ENCODE measurements at regions not wholly inside any gene's neighbourhood (a gene's known extent, or its start where the extent isn't known, plus 50 kb on each side); places are given as distances from the start of the nearest gene placed in this dataset.
"Not testable (repeated sequence)": the region's sequence is repeated elsewhere in the genome, so short reads cannot be mapped to it uniquely, and the experiment has no call there.

DNA sequence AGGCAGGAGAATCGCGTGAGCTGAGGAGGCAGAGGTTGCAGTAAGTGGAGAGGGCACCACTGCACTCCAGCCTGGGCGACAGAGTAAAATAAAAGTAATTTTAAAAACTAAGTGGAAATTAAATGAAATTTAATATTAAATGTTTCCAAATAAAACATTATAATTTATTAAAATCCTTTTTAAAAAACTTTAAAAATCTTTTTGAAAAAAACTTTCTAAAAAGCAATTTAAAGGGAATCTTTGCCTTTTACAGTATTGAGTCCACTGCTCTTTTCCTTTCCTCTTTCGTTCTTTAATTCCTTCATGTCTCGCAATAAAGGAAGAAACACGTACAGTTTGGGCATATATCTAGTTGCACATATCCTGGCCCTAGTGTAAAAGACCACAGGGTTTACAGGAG lies 77.8 kb upstream of the DMRT1 start:
- Histone ChIP-seq H3K27me3 (replicated peaks; ENCODE audit: control insufficient read depth, insufficient read depth, low read length, poor library complexity, severe bottlenecking) (peaks cover 4% of the 10 kb centered on the region), H3K9me3 (ENCODE audit: control insufficient read depth, low read length) (no peaks in the 10 kb centered on the region), H3K4me1 (ENCODE audit: control insufficient read depth, insufficient read depth, low read length, poor library complexity, severe bottlenecking) (no peaks in the 10 kb centered on the region), H3K27ac (ENCODE audit: insufficient read depth, low read length, poor library complexity, severe bottlenecking) (no peak overlapping the region), H3K36me3 (ENCODE audit: control insufficient read depth, insufficient read depth, low read length) (no peaks in the 10 kb centered on the region), H3K4me3 (ENCODE audit: insufficient read depth, low read depth, low read length, poor library complexity, severe bottlenecking) (no peak overlapping the region)
- no peak for DNase-seq

GRCh38 chr9:764105-764524 lies 77.4 kb upstream of the DMRT1 start:
- Histone ChIP-seq H3K4me1 (ENCODE audit: control insufficient read depth, insufficient read depth, low read length, poor library complexity, severe bottlenecking) (no peaks in the 10 kb centered on the region), H3K9me3 (ENCODE audit: control insufficient read depth, low read length) (no peaks in the 10 kb centered on the region), H3K36me3 (ENCODE audit: control insufficient read depth, insufficient read depth, low read length) (no peaks in the 10 kb centered on the region), H3K27me3 (replicated peaks; ENCODE audit: control insufficient read depth, insufficient read depth, low read length, poor library complexity, severe bottlenecking) (peaks cover 4% of the 10 kb centered on the region), H3K27ac (ENCODE audit: insufficient read depth, low read length, poor library complexity, severe bottlenecking) (no peak overlapping the region), H3K4me3 (ENCODE audit: insufficient read depth, low read depth, low read length, poor library complexity, severe bottlenecking) (no peak overlapping the region)
- no peak for DNase-seq

DNA sequence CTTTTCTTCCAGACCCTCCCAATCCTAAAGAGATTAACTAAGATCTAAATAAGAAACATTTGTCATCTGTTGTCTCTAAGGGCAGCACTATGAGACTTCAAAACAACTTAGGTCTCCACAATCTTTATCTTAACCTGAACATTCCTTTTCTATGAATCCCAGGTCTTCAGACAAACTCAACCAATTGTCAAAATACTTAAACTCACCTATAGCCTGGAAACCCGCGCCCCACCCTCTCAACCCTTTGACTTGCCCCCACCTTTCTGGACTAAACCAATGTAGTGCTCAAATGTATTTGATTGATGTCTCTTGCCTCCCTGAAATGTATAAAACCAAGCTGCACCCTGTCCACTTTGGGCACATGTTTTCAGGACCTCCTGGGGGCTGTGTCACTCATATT lies 76.5 kb upstream of the DMRT1 start:
- H3K4me3 ChIP-seq (ENCODE audit: insufficient read depth, low read depth, low read length, poor library complexity, severe bottlenecking), result no peak overlapping the region
- no peaks in the 10 kb centered on the region for H3K9me3 ChIP-seq (ENCODE audit: control insufficient read depth, low read length)
- no peak overlapping the region for H3K27ac ChIP-seq (ENCODE audit: insufficient read depth, low read length, poor library complexity, severe bottlenecking)
- DNase-seq, result no peak
- H3K36me3 ChIP-seq (ENCODE audit: control insufficient read depth, insufficient read depth, low read length), result no peaks in the 10 kb centered on the region
- H3K27me3 ChIP-seq (replicated peaks; ENCODE audit: control insufficient read depth, insufficient read depth, low read length, poor library complexity, severe bottlenecking), result peaks cover 4% of the 10 kb centered on the region
- H3K4me1 ChIP-seq (ENCODE audit: control insufficient read depth, insufficient read depth, low read length, poor library complexity, severe bottlenecking), result no peaks in the 10 kb centered on the region

DNA sequence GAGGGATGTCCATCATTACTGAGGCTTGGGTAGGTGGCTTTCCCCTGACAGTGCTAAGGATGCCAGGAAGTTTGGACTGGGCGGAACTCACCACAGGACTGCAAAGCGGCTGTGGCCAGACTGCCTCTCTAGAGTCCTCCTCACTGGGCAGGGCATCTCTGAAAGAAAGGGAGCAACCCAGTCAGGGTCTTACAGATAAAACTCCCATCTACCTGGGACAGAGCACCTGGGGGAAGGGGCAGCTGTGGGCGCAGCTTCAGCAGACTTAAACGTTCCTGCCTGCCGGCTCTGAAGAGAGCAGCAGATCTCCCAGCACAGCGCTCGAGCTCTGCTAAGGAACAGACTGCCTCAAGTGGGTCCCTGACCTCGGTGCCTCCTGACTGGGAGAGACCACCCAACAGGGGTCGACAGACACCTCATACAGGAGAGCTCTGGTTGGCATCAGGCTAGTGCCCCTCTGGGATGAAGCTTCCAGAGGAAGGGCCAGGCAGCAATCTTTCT lies 74.4 kb upstream of the DMRT1 start:
- DNase-seq; H3K36me3 ChIP-seq (ENCODE audit: control insufficient read depth, insufficient read depth, low read length); H3K9me3 ChIP-seq (ENCODE audit: control insufficient read depth, low read length); H3K4me1 ChIP-seq (ENCODE audit: control insufficient read depth, insufficient read depth, low read length, poor library complexity, severe bottlenecking); H3K27ac ChIP-seq (ENCODE audit: insufficient read depth, low read length, poor library complexity, severe bottlenecking); H3K27me3 ChIP-seq (replicated peaks; ENCODE audit: control insufficient read depth, insufficient read depth, low read length, poor library complexity, severe bottlenecking); H3K4me3 ChIP-seq (ENCODE audit: insufficient read depth, low read depth, low read length, poor library complexity, severe bottlenecking): not testable (repeated sequence)

DNA sequence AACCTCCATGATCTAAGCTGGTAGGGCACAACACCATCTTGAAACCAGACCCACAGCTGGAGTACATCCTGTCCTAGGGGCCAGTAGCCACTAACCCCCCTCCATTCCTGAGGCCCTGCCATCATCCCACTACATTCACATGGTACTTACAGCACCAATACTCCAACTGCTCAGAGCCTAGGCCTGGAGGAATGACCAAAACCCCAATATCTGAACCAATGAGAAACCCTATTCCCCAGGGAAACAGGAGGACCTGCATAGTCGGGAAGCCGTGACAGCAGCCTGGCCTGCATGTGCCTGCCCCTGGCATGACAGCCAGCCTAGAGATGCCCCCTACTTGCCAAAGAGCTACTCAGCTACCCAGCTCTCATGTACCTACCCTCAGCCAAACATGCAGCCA lies 65.4 kb upstream of the DMRT1 start:
- Histone ChIP-seq H3K27ac (ENCODE audit: insufficient read depth, low read length, poor library complexity, severe bottlenecking) (no peak overlapping the region), H3K4me3 (ENCODE audit: insufficient read depth, low read depth, low read length, poor library complexity, severe bottlenecking) (no peak overlapping the region)
- no peak for DNase-seq

DNA sequence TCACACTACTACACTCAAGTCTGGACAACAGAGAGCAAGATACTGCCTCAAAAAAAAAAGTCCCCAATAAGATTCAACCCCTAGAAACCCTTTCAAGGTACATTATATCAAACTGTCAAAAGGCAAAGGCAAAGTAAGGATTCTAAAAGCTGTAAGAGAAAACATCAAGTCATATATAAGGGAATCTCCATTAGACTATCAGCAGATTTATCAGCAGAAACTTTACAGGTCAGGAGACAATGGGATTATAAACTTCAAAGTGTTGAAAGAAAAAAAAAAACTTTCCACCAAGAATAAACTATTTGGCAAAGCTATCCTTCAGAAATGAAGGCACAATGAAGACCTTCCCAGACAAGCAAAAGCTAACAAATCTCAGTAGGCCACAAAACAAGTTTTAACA lies 63.5 kb upstream of the DMRT1 start:
- no peak overlapping the region for H3K4me3 ChIP-seq (ENCODE audit: insufficient read depth, low read depth, low read length, poor library complexity, severe bottlenecking)
- no peaks in the 10 kb centered on the region for H3K27me3 ChIP-seq (replicated peaks; ENCODE audit: control insufficient read depth, insufficient read depth, low read length, poor library complexity, severe bottlenecking)
- H3K4me1 ChIP-seq (ENCODE audit: control insufficient read depth, insufficient read depth, low read length, poor library complexity, severe bottlenecking), result no peaks in the 10 kb centered on the region
- H3K27ac ChIP-seq (ENCODE audit: insufficient read depth, low read length, poor library complexity, severe bottlenecking), result no peak overlapping the region
- H3K9me3 ChIP-seq (ENCODE audit: control insufficient read depth, low read length), result no peaks in the 10 kb centered on the region
- H3K36me3 ChIP-seq (ENCODE audit: control insufficient read depth, insufficient read depth, low read length), result no peaks in the 10 kb centered on the region
- no peak for DNase-seq

More for the DNA sequence above, 65.4 kb upstream of the DMRT1 start:
- Histone ChIP-seq H3K27me3 (replicated peaks; ENCODE audit: control insufficient read depth, insufficient read depth, low read length, poor library complexity, severe bottlenecking) (no peaks in the 10 kb centered on the region), H3K9me3 (ENCODE audit: control insufficient read depth, low read length) (no peaks in the 10 kb centered on the region), H3K36me3 (ENCODE audit: control insufficient read depth, insufficient read depth, low read length) (no peaks in the 10 kb centered on the region), H3K4me1 (ENCODE audit: control insufficient read depth, insufficient read depth, low read length, poor library complexity, severe bottlenecking) (no peaks in the 10 kb centered on the region)

- H3K36me3 ChIP-seq (ENCODE audit: control insufficient read depth, insufficient read depth, low read length), result no peaks in the 10 kb centered on the region
- H3K9me3 ChIP-seq (ENCODE audit: control insufficient read depth, low read length), result no peaks in the 10 kb centered on the region
- no peaks in the 10 kb centered on the region for H3K4me1 ChIP-seq (ENCODE audit: control insufficient read depth, insufficient read depth, low read length, poor library complexity, severe bottlenecking)
- no peak overlapping the region for H3K27ac ChIP-seq (ENCODE audit: insufficient read depth, low read length, poor library complexity, severe bottlenecking)
- H3K4me3 ChIP-seq (ENCODE audit: insufficient read depth, low read depth, low read length, poor library complexity, severe bottlenecking), result no peak overlapping the region
- H3K27me3 ChIP-seq (replicated peaks; ENCODE audit: control insufficient read depth, insufficient read depth, low read length, poor library complexity, severe bottlenecking), result no peaks in the 10 kb centered on the region
- DNase-seq, result no peak
Measured at GRCh38 chr9:784202-784601, 57.3 kb upstream of the DMRT1 start.

DNA sequence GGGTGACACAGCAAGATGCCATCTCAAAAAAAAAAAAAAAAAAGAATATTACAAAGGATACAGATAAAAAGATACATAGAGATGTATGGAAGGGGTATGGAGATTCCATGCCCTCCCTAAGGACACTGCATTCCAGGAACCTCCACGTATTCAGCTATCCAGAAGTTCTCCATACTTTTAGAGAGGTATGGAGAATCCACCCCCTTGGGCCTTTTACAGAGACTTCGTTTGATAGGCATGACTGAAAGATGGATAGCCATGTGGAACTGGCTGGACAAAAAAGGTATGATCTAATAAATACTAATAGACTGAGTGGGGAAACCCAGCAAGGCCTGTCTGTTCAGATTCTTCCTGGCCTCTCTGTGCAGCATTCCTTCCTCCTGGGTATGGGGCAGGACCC lies 56.6 kb upstream of the DMRT1 start:
- Histone ChIP-seq H3K27ac (ENCODE audit: insufficient read depth, low read length, poor library complexity, severe bottlenecking) (no peak overlapping the region), H3K4me1 (ENCODE audit: control insufficient read depth, insufficient read depth, low read length, poor library complexity, severe bottlenecking) (no peaks in the 10 kb centered on the region), H3K9me3 (ENCODE audit: control insufficient read depth, low read length) (no peaks in the 10 kb centered on the region), H3K4me3 (ENCODE audit: insufficient read depth, low read depth, low read length, poor library complexity, severe bottlenecking) (no peak overlapping the region), H3K36me3 (ENCODE audit: control insufficient read depth, insufficient read depth, low read length) (no peaks in the 10 kb centered on the region), H3K27me3 (replicated peaks; ENCODE audit: control insufficient read depth, insufficient read depth, low read length, poor library complexity, severe bottlenecking) (no peaks in the 10 kb centered on the region)
- DNase-seq, result no peak

DNA sequence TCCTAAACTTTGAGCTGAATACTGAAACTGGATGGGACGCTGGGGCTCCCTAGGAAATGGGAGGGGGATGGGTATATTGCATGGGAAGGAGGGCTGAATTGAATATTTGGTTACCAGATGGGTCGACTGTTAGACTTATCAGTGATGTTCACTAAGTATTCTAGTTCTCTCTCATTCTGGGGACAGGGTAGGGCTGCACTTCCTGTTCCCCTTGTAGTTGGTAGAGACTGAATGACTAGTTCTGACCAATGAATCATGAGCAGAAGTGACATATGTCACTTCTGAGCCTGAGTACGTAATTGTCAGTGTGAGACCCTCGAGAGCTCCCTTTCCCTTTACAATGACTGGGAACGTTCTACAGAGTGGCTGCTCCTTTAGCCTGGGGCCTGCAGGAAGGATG lies 55.5 kb upstream of the DMRT1 start:
- no peaks in the 10 kb centered on the region for H3K36me3 ChIP-seq (ENCODE audit: control insufficient read depth, insufficient read depth, low read length)
- no peak overlapping the region for H3K27ac ChIP-seq (ENCODE audit: insufficient read depth, low read length, poor library complexity, severe bottlenecking)
- no peaks in the 10 kb centered on the region for H3K27me3 ChIP-seq (replicated peaks; ENCODE audit: control insufficient read depth, insufficient read depth, low read length, poor library complexity, severe bottlenecking)
- no peaks in the 10 kb centered on the region for H3K4me1 ChIP-seq (ENCODE audit: control insufficient read depth, insufficient read depth, low read length, poor library complexity, severe bottlenecking)
- no peaks in the 10 kb centered on the region for H3K9me3 ChIP-seq (ENCODE audit: control insufficient read depth, low read length)
- no peak overlapping the region for H3K4me3 ChIP-seq (ENCODE audit: insufficient read depth, low read depth, low read length, poor library complexity, severe bottlenecking)
- DNase-seq, result no peak

DNA sequence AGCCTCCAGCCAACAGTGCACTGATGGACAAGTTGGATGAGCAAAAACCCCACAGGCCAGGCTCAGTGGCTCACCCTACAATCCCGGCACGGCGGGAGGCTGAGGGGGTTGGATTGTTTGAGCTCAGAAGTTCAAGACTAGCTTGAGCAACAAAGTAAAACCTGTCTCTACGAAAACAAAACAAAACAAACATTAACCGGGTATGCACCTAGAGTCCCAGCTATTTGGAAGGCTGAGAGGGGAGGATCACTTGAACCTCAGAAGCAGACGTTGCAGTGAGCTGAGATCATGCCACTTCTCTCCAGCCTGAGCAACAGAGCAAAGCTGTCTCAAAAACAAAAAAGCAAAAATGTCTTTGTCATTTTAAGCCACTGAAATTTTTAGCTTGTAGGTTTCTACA lies 55.1 kb upstream of the DMRT1 start:
- Histone ChIP-seq H3K4me3 (ENCODE audit: insufficient read depth, low read depth, low read length, poor library complexity, severe bottlenecking) (no peak overlapping the region), H3K4me1 (ENCODE audit: control insufficient read depth, insufficient read depth, low read length, poor library complexity, severe bottlenecking) (no peaks in the 10 kb centered on the region), H3K9me3 (ENCODE audit: control insufficient read depth, low read length) (no peaks in the 10 kb centered on the region), H3K27me3 (replicated peaks; ENCODE audit: control insufficient read depth, insufficient read depth, low read length, poor library complexity, severe bottlenecking) (no peaks in the 10 kb centered on the region), H3K27ac (ENCODE audit: insufficient read depth, low read length, poor library complexity, severe bottlenecking) (no peak overlapping the region), H3K36me3 (ENCODE audit: control insufficient read depth, insufficient read depth, low read length) (no peaks in the 10 kb centered on the region)
- no peak for DNase-seq

DNA sequence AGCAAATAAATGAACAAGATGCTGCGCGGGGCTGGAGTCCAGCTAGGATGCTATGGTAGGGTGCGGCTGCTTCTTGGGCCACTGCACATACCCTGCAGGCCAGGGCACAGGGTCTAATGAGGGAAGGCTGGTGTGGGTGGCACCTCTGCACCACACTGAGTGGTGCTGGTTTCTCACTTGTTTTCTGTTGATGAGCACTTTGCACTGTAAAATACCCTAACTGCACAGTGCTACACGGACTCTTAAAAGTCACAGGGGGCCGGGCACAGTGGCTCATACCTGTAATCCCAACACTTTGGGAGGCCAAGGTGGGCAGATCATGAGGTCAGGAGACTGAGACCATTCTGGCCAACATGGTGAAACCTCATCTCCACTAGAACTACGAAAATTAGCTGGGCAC lies 52.7 kb upstream of the DMRT1 start:
- no peaks in the 10 kb centered on the region for H3K36me3 ChIP-seq (ENCODE audit: control insufficient read depth, insufficient read depth, low read length)
- no peaks in the 10 kb centered on the region for H3K9me3 ChIP-seq (ENCODE audit: control insufficient read depth, low read length)
- H3K27me3 ChIP-seq (replicated peaks; ENCODE audit: control insufficient read depth, insufficient read depth, low read length, poor library complexity, severe bottlenecking), result no peaks in the 10 kb centered on the region
- H3K4me1 ChIP-seq (ENCODE audit: control insufficient read depth, insufficient read depth, low read length, poor library complexity, severe bottlenecking), result no peaks in the 10 kb centered on the region
- no peak overlapping the region for H3K4me3 ChIP-seq (ENCODE audit: insufficient read depth, low read depth, low read length, poor library complexity, severe bottlenecking)
- no peak overlapping the region for H3K27ac ChIP-seq (ENCODE audit: insufficient read depth, low read length, poor library complexity, severe bottlenecking)
- no peak for DNase-seq
